HG02759 (cell line): ENCODE measurements at regions not wholly inside any gene's neighbourhood (a gene's known extent, or its start where the extent isn't known, plus 50 kb on each side); places are given as distances from the start of the nearest gene placed in this dataset.

Experiments
- ATAC-seq: cut with Tn5 transposase; IDR thresholded peaks from one replicate; pipeline ENCODE4 v1.9.1; 2021; ENCODE audit warnings: mild to moderate bottlenecking, moderate library complexity; ENCODE audit not compliant: unreplicated experiment

- ATAC-seq: no peak
Measured at GRCh38 chrX:5829469-5829868, 399.2 kb downstream of the NLGN4X start.

- ATAC-seq: no peak
Measured at GRCh38 chrX:5829060-5829459, 399.6 kb downstream of the NLGN4X start.

DNA sequence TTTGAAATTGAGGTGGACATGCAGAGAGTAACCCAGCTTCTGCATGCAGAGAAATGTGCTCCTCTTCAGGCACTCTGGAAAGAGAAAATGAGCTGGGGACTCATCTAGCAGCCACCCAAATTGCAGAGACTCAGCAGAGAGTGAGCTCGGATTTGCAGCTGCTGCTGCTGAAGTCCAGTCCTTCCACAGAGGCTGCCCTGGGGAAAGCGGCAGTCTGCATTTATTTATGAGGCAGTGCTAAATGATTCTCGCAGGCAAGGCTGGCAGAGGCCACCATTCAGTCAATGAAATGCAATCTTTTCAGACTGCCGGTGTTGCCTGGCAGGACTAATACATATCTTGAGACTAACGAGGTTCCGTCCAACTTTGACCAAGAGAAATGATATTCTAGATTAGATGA lies 404.8 kb downstream of the NLGN4X start:
- ATAC-seq: no peak

DNA sequence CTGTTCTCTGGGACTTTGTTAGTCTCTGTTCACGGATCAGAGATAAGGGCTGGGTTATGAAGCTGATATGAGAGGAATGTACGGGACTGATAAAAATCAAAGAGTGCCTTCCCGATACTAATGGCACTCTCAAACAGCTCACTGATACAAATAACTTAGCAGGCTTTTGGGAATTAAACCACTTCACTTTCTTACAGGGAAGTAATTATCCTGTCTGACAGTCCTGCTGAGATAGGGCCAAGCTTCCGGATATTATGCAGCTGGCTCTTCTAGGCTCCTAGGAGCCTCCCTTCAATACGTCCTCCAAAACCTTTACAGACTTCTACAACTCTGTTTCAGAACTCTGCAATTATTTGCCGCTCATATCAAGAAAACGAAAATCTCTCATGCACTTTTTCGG lies 418.0 kb downstream of the NLGN4X start:
- ATAC-seq: no peak

DNA sequence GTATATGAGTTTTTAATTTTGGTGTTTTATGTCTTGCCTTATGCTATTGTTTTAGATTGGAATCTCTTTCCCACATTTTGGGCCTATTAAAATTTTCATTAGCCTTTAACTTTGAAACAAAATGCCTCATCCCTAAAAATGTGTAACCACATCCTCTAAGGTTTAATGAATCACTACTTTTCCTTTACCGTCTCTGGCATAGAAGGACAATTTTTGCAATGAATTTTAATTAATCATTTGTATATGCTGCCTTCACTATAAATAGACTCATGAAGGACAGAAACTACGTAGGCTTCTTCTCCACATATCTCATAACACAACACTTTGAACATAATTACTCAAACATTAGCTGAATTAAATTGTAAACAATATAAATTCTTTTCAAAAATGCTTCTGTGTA lies 421.5 kb downstream of the NLGN4X start:
- no peak for ATAC-seq

GRCh38 chrX:5802391-5802790 lies 426.3 kb downstream of the NLGN4X start:
- no peak for ATAC-seq

DNA sequence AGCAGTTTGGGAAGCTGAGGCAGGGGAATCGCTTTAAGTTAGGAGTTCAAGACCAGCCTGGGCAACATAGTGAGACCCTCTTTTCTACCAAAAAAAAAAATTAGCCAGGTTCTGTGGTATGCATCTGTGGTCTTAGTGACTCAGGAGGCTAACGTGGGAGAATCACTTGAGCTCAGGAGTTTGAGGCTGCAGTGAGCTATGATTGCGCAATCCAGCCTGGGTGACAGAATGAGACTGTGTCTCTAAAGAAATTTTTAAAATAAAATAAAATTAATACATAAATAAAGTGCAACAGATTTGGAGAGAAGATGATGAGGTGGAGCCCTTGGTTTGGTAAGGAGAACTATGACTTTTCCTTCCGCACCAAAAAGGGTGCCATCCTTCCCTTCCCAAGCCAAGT lies 436.9 kb downstream of the NLGN4X start:
- no peak for ATAC-seq

DNA sequence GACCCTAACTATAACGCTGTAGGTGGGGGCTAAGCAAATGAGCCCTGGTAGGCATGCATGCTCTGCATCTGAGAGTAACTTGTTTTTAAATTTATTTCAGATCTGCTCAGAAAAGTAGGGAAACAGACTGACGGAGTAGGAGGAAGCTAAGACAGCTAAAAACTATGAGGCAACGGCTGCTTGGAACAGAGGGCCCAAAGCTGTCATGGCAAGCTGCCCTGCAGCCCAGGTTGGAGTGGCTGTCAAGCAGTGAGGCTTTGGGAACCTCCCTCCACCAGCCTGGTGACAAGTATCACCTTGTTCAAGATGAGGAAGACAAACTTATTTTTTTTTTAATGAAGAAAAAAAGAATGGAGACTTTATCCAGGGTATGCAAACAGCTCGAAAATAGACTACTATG lies 439.8 kb downstream of the NLGN4X start:
- ATAC-seq: no peak

GRCh38 chrX:5780821-5781220 lies 447.8 kb downstream of the NLGN4X start:
- ATAC-seq: no peak

DNA sequence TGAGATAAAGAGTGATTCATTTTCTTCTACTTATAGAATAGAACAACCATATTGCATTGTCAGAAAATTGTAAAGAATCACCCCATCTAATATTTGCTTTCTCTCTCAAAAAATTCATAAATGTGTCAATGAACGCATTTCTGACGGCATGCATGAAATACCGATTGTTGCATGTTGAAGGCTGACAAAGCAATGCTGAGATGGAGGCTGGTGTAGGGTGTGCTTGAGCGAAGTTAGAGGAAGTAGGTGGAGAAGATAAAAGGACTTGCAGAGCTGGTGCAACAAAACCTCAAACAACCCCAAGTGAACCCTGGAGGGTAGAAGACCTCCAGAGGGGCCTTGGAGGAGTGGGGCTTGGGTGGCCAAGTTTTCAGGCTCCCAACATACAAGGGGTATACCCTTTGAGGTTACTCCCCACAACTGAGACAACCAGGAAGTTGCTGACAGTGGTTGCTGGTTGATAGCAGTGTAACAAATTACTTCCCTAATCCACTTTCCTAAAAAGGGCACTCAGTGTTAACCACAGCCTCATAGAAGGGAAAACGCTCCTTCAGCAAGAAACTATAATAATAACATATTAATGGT lies 452.7 kb downstream of the NLGN4X start:
- no peak for ATAC-seq

- no peak for ATAC-seq
Measured at GRCh38 chrX:5774446-5774845, 454.2 kb downstream of the NLGN4X start.

- ATAC-seq: no peak
Measured at GRCh38 chrX:5771441-5771840, 457.2 kb downstream of the NLGN4X start.

DNA sequence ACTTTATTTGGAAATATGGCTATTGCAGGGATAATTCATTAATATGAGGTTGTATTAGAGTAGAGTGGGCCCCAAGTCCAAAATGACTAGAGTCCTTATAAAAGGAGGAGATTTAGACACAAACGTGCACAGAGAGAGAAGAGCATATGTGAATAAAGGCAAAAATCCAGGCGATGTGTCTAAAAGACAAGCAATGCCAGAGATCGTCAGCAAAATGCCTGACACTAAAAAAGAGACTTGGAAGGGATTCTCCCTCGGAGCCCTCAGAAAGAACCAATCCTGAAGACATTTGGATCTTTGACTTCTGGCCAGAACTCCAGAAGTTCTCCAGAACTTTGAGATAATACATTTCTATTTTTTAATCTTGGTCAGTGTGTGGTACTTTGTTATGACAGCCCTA lies 472.1 kb downstream of the NLGN4X start:
- ATAC-seq: no peak

DNA sequence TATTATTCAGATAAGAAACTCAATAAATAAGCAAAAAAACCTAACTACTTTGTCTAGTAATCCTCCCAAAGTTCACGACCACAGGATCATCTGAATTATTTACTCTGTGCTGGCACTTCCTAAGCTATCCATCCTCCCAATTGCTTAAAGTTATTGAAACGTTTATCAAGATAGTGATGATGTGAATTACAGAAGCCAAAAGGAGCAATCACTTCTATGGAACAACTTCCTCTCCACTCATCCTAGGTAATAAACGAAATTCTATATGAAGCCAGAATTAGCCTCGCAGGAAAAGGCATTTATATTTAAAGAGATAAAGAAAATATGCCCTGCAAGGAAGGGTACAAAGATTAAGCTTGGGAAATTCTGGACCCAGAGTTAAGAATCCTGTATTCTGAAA lies 475.4 kb downstream of the NLGN4X start:
- no peak for ATAC-seq

GRCh38 chrX:5752831-5753230 lies 475.8 kb downstream of the NLGN4X start:
- ATAC-seq: no peak

DNA sequence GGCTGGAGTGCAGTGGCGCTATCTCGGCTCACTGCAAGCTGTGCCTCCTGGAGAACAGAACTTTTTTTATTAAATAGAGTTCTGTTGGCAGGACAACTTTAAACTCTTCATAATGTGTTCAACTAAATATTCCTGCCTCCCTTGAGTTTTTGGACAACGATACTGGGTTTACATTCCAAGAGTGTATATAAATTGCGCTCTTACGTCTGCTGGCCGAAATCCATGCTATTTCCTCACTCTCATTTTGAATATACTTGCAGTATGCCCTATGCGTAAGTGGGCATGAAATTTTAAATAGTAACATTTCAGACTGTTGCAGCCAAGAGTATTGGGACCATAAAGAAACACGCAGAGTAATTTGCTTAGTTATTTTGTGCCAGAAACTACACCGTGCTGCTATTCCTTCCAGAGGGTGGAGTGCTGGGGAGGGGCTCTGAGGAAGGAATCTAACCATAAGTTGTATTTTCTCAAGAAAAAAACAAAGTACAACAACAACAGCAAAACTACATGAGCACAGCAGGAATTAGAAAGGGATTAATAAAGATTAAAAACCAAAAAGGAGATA lies 480.0 kb downstream of the NLGN4X start:
- ATAC-seq: no peak

- ATAC-seq: no peak
Measured at GRCh38 chrX:5746231-5746630, 482.4 kb downstream of the NLGN4X start.

DNA sequence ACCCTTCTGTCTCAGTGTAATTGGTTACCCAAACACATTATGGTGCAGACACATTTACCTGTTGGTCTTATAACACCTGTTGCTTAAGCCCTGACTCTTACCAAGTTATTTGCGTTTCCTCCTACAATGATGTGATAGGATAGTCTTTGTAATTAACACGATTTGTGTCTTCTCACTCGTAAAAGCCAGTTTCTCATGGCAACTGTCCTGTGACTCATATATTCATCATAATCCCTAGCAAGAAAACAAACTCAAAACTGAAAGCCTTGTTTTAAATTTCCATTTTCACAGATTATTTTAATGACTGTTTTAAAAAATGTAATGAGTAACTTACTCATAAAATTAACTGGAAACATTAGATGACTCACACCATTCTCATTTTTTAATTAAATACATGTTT lies 495.2 kb downstream of the NLGN4X start:
- no peak for ATAC-seq

DNA sequence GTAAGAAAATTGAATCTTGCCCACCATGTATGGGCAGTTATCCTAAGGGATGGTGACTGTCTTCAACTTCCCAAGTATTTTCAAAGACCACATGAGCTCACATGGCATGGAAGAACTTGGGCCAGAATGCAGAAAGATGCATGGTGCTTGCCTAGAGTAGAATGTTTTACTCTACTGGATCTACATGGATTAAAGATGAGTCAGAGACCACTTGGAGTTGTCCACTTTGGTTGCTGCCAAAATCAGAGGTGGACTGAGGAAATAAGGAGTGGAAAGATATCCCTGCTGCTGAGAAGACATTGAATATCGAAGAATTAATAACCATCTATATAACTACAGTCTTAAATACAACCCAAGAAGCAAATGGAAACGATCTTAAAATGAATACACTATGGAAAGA lies 498.1 kb downstream of the NLGN4X start:
- ATAC-seq: no peak

GRCh38 chrX:5726224-5726623 lies 502.4 kb downstream of the NLGN4X start:
- no peak for ATAC-seq

- ATAC-seq: no peak
Measured at GRCh38 chrX:5724123-5724522, 504.5 kb downstream of the NLGN4X start.

DNA sequence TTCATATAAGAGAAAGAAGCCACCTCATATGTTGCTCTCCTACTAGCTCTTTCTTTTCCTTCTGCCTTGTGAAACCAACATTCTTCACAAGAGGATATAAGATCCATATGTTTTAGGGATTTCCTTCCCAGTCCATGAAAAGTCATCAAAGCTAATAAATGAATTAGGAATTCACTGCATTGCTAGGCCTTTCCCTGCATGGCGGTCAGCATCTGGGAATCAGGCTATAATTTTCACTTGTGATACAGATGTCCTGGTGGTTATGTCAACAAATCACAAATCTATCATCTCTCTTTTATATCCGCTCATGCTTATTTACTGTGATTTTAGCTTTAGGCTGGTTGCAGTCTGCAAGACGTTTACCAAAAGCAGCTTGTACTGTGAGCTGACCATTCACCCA lies 510.0 kb downstream of the NLGN4X start:
- no peak for ATAC-seq

DNA sequence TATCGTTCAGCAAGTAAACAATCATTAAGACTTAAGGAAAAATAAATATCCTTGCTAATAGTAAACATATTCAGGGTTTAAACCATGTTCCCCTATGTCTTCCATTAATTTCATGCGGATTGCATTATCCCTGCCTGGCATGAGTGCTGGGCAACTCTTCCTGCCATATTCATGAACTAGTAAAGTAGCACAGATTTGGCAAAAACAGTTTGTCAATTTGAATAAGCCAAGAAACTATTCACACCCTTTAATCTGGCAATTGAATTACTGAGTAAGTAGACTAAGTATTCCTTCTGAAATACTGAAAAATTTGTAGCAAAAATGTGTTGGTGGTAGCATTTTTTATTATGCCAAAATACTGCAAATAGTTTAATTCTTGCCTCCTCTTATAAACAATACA lies 512.0 kb downstream of the NLGN4X start:
- ATAC-seq: no peak
